ENCODE measurements at regions not wholly inside any gene's neighbourhood (a gene's known extent, or its start where the extent isn't known, plus 50 kb on each side); places are given as distances from the start of the nearest gene placed in this dataset.

GRCh38 chr2:38171208-38171855 is 95.4 kb upstream of the CYP1B1 start:
- Mint-ChIP-seq H3K36me3 (ENCODE audit: insufficient read depth, unreplicated experiment) (no peaks in the 10 kb centered on the region), H3K27me3 (ENCODE audit: insufficient read depth, unreplicated experiment) (peaks cover 5% of the 10 kb centered on the region), H3K9me3 (ENCODE audit: unreplicated experiment) (no peaks in the 10 kb centered on the region), H3K27ac (ENCODE audit: unreplicated experiment) (no peak overlapping the region), H3K4me3 (ENCODE audit: unreplicated experiment) (no peak overlapping the region), H3K4me1 (ENCODE audit: low read depth, unreplicated experiment) (no peaks in the 10 kb centered on the region)
- no TSS peak for BruUV-seq (replicated peaks)
- TF ChIP-seq, protein P1, sequence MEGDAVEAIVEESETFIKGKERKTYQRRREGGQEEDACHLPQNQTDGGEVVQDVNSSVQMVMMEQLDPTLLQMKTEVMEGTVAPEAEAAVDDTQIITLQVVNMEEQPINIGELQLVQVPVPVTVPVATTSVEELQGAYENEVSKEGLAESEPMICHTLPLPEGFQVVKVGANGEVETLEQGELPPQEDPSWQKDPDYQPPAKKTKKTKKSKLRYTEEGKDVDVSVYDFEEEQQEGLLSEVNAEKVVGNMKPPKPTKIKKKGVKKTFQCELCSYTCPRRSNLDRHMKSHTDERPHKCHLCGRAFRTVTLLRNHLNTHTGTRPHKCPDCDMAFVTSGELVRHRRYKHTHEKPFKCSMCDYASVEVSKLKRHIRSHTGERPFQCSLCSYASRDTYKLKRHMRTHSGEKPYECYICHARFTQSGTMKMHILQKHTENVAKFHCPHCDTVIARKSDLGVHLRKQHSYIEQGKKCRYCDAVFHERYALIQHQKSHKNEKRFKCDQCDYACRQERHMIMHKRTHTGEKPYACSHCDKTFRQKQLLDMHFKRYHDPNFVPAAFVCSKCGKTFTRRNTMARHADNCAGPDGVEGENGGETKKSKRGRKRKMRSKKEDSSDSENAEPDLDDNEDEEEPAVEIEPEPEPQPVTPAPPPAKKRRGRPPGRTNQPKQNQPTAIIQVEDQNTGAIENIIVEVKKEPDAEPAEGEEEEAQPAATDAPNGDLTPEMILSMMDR (IDR thresholded peaks at IDR 0.05; ENCODE audit: insufficient read depth in 1 of 2, low read depth in 1 of 2, low read length in 1 of 2, severe bottlenecking in 1 of 2, unreplicated experiment in 1 of 2): no peak
- H3K9me3 ChIP-seq: peaks cover 12% of the 10 kb centered on the region
- no peaks in the 10 kb centered on the region for H3K4me1 ChIP-seq
- DNase-seq: no peak
- CTCF ChIA-PET: interaction anchor here (1.1 kb wide), 1 partner anchor 75 kb away, joined by 3 read pairs; no protein-coding TSS in a partner anchor
- H3K27me3 ChIP-seq (replicated peaks; ENCODE audit: control insufficient read depth, insufficient read depth, low read length): no peaks in the 10 kb centered on the region
- POLR2A ChIA-PET: no interaction called here
- H3K4me3 ChIP-seq (ENCODE audit: low read depth, low read length): no peak overlapping the region
- intact Hi-C loops (cut with micrococcal nuclease; ENCODE audit: unreplicated experiment): no loop called here
- H3K36me3 ChIP-seq (ENCODE audit: control insufficient read depth, insufficient read depth, low read length): no peaks in the 10 kb centered on the region

DNA sequence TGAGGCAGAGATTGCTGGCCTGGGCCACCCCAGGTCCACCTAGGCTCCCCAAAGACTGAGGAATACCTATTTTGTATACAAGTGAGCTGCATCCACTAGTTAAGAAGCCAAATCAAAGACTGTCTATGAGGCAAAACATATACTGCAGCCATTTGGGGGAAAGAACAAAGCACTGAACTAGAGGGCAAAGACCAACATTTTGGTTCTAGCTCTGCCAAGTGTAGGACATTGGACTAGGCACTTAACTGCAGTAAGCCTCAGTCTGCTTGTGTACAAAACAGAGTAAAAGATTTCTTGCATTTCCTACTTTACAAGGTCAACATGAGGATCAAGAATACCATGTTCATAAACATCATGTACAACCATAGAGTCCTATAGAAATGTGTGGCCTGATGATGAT is 94.8 kb upstream of the CYP1B1 start:
- Mint-ChIP-seq H3K4me1 (ENCODE audit: low read depth, unreplicated experiment) (no peaks in the 10 kb centered on the region), H3K9me3 (ENCODE audit: unreplicated experiment) (no peaks in the 10 kb centered on the region), H3K36me3 (ENCODE audit: insufficient read depth, unreplicated experiment) (no peaks in the 10 kb centered on the region), H3K27ac (ENCODE audit: unreplicated experiment) (no peak overlapping the region), H3K4me3 (ENCODE audit: unreplicated experiment) (no peak overlapping the region), H3K27me3 (ENCODE audit: insufficient read depth, unreplicated experiment) (peaks cover 5% of the 10 kb centered on the region)
- ChIA-PET CTCF (interaction anchor here (1.1 kb wide), 1 partner anchor 75 kb away, joined by 3 read pairs; no protein-coding TSS in a partner anchor), POLR2A (no interaction called here)
- TF ChIP-seq, protein P1 (IDR thresholded peaks at IDR 0.05; ENCODE audit: insufficient read depth in 1 of 2, low read depth in 1 of 2, low read length in 1 of 2, severe bottlenecking in 1 of 2, unreplicated experiment in 1 of 2): no peak
- Histone ChIP-seq H3K27me3 (replicated peaks; ENCODE audit: control insufficient read depth, insufficient read depth, low read length) (no peaks in the 10 kb centered on the region), H3K4me3 (ENCODE audit: low read depth, low read length) (no peak overlapping the region), H3K9me3 (peaks cover 12% of the 10 kb centered on the region), H3K4me1 (no peaks in the 10 kb centered on the region), H3K36me3 (ENCODE audit: control insufficient read depth, insufficient read depth, low read length) (no peaks in the 10 kb centered on the region)
- no TSS peak for BruUV-seq (replicated peaks)
- DNase-seq: no peak
- intact Hi-C loops (cut with micrococcal nuclease; ENCODE audit: unreplicated experiment): no loop called here

GRCh38 chr2:38170067-38170466 is 94.1 kb upstream of the CYP1B1 start:
- Histone ChIP-seq H3K36me3 (ENCODE audit: control insufficient read depth, insufficient read depth, low read length) (no peaks in the 10 kb centered on the region), H3K9me3 (peaks cover 12% of the 10 kb centered on the region), H3K4me1 (no peaks in the 10 kb centered on the region), H3K27me3 (replicated peaks; ENCODE audit: control insufficient read depth, insufficient read depth, low read length) (no peaks in the 10 kb centered on the region), H3K4me3 (ENCODE audit: low read depth, low read length) (no peak overlapping the region)
- ChIA-PET CTCF (interaction anchor here (1.1 kb wide), 1 partner anchor 74 kb away, joined by 3 read pairs; no protein-coding TSS in a partner anchor), POLR2A (no interaction called here)
- intact Hi-C loops (cut with micrococcal nuclease; ENCODE audit: unreplicated experiment): no loop called here
- Mint-ChIP-seq H3K27me3 (ENCODE audit: insufficient read depth, unreplicated experiment) (peaks cover 5% of the 10 kb centered on the region), H3K27ac (ENCODE audit: unreplicated experiment) (no peak overlapping the region), H3K4me3 (ENCODE audit: unreplicated experiment) (no peak overlapping the region), H3K4me1 (ENCODE audit: low read depth, unreplicated experiment) (no peaks in the 10 kb centered on the region), H3K36me3 (ENCODE audit: insufficient read depth, unreplicated experiment) (no peaks in the 10 kb centered on the region), H3K9me3 (ENCODE audit: unreplicated experiment) (no peaks in the 10 kb centered on the region)
- BruUV-seq (replicated peaks): no TSS peak
- no peak for DNase-seq
- TF ChIP-seq, protein P1 (IDR thresholded peaks at IDR 0.05; ENCODE audit: insufficient read depth in 1 of 2, low read depth in 1 of 2, low read length in 1 of 2, severe bottlenecking in 1 of 2, unreplicated experiment in 1 of 2): no peak
